ENCODE measurements at regions not wholly inside any gene's neighbourhood (a gene's known extent, or its start where the extent isn't known, plus 50 kb on each side); places are given as distances from the start of the nearest gene placed in this dataset.

DNA sequence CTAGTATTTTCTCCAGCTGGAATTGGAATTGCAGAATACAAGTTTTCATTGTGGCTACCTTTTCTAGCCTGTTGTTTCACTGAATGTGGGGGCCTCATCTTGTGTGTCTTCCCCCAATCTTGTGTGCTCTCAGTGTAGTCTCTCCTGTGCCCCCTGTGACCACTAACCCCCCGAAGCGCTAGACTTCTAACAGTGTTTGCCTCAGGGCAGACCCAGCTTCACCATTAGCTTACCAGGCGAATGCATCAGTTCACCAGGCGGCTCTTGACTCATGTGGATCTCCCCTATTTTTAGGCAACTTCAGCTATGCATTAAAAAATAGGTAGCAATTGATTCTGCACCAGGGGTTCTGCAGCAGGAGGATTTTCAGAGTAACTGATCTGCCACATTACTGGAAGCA lies 376.2 kb upstream of the MEIS1 start:
- TF ChIP-seq ZNF263 (CRISPR knock-in tag; IDR thresholded peaks at IDR 0.05; ENCODE audit: low read depth) (no peak), SP1 (CRISPR knock-in tag; conservative IDR thresholded peaks at IDR 0.05) (no peak), CTCF (IDR thresholded peaks at IDR 0.05) (no peak), ATF6 (CRISPR knock-in tag; IDR thresholded peaks at IDR 0.05) (no peak), FOXP4 (CRISPR knock-in tag; IDR thresholded peaks at IDR 0.05) (no peak), TP53 (CRISPR knock-in tag; IDR thresholded peaks at IDR 0.05) (no peak), PRDM15 (CRISPR knock-in tag; IDR thresholded peaks at IDR 0.05) (no peak), CREM (CRISPR knock-in tag; IDR thresholded peaks at IDR 0.05) (no peak)
- TF ChIP-seq, protein P1, sequence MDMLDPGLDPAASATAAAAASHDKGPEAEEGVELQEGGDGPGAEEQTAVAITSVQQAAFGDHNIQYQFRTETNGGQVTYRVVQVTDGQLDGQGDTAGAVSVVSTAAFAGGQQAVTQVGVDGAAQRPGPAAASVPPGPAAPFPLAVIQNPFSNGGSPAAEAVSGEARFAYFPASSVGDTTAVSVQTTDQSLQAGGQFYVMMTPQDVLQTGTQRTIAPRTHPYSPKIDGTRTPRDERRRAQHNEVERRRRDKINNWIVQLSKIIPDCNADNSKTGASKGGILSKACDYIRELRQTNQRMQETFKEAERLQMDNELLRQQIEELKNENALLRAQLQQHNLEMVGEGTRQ (CRISPR knock-in tag; IDR thresholded peaks at IDR 0.05) = no peak
- TF ChIP-seq, protein P2, sequence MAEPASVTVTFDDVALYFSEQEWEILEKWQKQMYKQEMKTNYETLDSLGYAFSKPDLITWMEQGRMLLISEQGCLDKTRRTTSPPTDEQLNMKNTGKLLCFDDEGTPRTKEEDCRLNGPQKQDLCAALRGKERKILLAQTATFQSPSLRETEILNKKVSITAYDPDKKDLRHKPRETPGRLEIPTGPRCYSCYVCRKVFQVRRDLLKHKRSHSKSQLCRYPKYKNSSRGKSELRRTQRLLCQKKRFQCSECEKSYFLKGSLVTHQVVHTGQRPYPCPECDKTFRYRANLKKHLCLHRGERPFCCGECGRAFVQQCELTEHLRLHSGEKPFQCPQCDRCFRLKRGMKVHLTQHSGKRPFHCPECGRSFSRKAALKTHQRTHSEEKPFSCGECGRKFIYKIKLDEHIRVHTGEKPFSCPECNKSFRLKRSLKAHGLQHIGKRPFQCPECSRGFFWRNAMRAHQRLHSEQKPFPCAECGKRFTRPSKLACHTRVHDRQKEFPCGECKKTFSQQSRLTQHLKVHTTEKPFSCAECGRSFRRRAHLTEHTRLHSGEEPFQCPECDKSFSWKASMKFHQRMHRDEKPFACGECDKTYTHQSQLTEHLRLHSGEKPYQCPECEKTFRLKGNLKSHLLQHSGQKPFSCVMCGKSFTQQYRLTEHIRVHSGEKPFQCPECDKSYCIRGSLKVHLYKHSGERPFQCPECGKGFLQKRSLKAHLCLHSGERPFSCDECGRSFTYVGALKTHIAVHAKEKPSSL (CRISPR knock-in tag; conservative IDR thresholded peaks at IDR 0.05) = no peak
- TF ChIP-seq, protein P3, sequence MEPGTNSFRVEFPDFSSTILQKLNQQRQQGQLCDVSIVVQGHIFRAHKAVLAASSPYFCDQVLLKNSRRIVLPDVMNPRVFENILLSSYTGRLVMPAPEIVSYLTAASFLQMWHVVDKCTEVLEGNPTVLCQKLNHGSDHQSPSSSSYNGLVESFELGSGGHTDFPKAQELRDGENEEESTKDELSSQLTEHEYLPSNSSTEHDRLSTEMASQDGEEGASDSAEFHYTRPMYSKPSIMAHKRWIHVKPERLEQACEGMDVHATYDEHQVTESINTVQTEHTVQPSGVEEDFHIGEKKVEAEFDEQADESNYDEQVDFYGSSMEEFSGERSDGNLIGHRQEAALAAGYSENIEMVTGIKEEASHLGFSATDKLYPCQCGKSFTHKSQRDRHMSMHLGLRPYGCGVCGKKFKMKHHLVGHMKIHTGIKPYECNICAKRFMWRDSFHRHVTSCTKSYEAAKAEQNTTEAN (CRISPR knock-in tag; IDR thresholded peaks at IDR 0.05) = no peak
- TF ChIP-seq, protein P4, sequence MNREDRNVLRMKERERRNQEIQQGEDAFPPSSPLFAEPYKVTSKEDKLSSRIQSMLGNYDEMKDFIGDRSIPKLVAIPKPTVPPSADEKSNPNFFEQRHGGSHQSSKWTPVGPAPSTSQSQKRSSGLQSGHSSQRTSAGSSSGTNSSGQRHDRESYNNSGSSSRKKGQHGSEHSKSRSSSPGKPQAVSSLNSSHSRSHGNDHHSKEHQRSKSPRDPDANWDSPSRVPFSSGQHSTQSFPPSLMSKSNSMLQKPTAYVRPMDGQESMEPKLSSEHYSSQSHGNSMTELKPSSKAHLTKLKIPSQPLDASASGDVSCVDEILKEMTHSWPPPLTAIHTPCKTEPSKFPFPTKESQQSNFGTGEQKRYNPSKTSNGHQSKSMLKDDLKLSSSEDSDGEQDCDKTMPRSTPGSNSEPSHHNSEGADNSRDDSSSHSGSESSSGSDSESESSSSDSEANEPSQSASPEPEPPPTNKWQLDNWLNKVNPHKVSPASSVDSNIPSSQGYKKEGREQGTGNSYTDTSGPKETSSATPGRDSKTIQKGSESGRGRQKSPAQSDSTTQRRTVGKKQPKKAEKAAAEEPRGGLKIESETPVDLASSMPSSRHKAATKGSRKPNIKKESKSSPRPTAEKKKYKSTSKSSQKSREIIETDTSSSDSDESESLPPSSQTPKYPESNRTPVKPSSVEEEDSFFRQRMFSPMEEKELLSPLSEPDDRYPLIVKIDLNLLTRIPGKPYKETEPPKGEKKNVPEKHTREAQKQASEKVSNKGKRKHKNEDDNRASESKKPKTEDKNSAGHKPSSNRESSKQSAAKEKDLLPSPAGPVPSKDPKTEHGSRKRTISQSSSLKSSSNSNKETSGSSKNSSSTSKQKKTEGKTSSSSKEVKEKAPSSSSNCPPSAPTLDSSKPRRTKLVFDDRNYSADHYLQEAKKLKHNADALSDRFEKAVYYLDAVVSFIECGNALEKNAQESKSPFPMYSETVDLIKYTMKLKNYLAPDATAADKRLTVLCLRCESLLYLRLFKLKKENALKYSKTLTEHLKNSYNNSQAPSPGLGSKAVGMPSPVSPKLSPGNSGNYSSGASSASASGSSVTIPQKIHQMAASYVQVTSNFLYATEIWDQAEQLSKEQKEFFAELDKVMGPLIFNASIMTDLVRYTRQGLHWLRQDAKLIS (CRISPR knock-in tag; IDR thresholded peaks at IDR 0.05; ENCODE audit: borderline replicate concordance) = no peak

Measured in WTC11 (cell line).